ACHN (cell line): ENCODE measurements at regions not wholly inside any gene's neighbourhood (a gene's known extent, or its start where the extent isn't known, plus 50 kb on each side); places are given as distances from the start of the nearest gene placed in this dataset.
A peak's percentile ranks its signal among the peaks of the same experiment; 100 is the strongest.
"Not testable (repeated sequence)": the region's sequence is repeated elsewhere in the genome, so short reads cannot be mapped to it uniquely, and the experiment has no call there.

Experiments
- DNase-seq: peaks from one replicate; pipeline ENCODE4 v3.0.0-alpha.2; 2015
- in situ Hi-C: cut with HindIII; loops from 2 replicates; pipeline ENCODE4 v1.10.0; 2017; ENCODE audit warnings: low sequenced_read_pairs, low pct_ligation_motif_present, low pct_unique_long_range_greater_than_20kb

GRCh38 chr2:20499387-20499786 is 52.5 kb downstream of the RHOB start:
- in situ Hi-C loops, result no loop called here
- no peak for DNase-seq

- in situ Hi-C loops, result no loop called here
These were observed 55.1 kb downstream of the RHOB start for GRCh38 chr2:20501974-20502373.

GRCh38 chr2:20502496-20502895 is 55.6 kb downstream of the RHOB start:
- DNase-seq, in situ Hi-C loops: not testable (repeated sequence)

More at GRCh38 chr2:20501974-20502373, 55.1 kb downstream of the RHOB start:
- DNase-seq, result no peak

GRCh38 chr2:20504174-20504573 is 57.3 kb downstream of the RHOB start:
- DNase-seq, result no peak
- in situ Hi-C loops, result no loop called here

GRCh38 chr2:20506201-20506685 is 59.4 kb downstream of the RHOB start:
- peak; percentile 33 for DNase-seq
- in situ Hi-C loops, result no loop called here

GRCh38 chr2:20507166-20507692 is 60.4 kb downstream of the RHOB start:
- in situ Hi-C loops, result no loop called here
- DNase-seq, result no peak

- no peak for DNase-seq
- in situ Hi-C loops, result no loop called here
These were observed 60.8 kb downstream of the RHOB start for GRCh38 chr2:20507711-20508110.

- in situ Hi-C loops, result no loop called here
- DNase-seq, result no peak
These were observed 62.5 kb downstream of the RHOB start for GRCh38 chr2:20509301-20509769.

- in situ Hi-C loops, result no loop called here
- peak; percentile 88 for DNase-seq
These were observed 63.1 kb downstream of the RHOB start for GRCh38 chr2:20509770-20510490.

- no peak for DNase-seq
- in situ Hi-C loops, result no loop called here
These were observed 64.3 kb downstream of the RHOB start for GRCh38 chr2:20511130-20511529.

- in situ Hi-C loops, result no loop called here
- no peak for DNase-seq
These were observed 65.3 kb downstream of the RHOB start for GRCh38 chr2:20512061-20512605.

GRCh38 chr2:20513946-20514345 is 67.1 kb downstream of the RHOB start:
- DNase-seq, result no peak
- in situ Hi-C loops, result no loop called here

- in situ Hi-C loops, result no loop called here
- DNase-seq, result peak; percentile 95
These were observed 67.9 kb downstream of the RHOB start for GRCh38 chr2:20514596-20515269.

GRCh38 chr2:20515290-20516220 is 68.7 kb downstream of the RHOB start:
- in situ Hi-C loops, result no loop called here
- no peak for DNase-seq

GRCh38 chr2:20516291-20516645 is 69.4 kb downstream of the RHOB start:
- no peak for DNase-seq
- in situ Hi-C loops, result no loop called here

GRCh38 chr2:20516646-20517341 is 69.9 kb downstream of the RHOB start:
- in situ Hi-C loops, result no loop called here
- peak; percentile 80 for DNase-seq

- in situ Hi-C loops, result no loop called here
- DNase-seq, result no peak
These were observed 72.4 kb downstream of the RHOB start for GRCh38 chr2:20519309-20519708.

GRCh38 chr2:20520128-20520527 is 73.3 kb downstream of the RHOB start:
- no peak for DNase-seq
- in situ Hi-C loops, result no loop called here
